Neural cell (in vitro differentiated cells): ENCODE measurements at regions not wholly inside any gene's neighbourhood (a gene's known extent, or its start where the extent isn't known, plus 50 kb on each side); places are given as distances from the start of the nearest gene placed in this dataset.

ENCODE experiments used
- EP300 ChIP-seq: fragments of 450-650 bp; conservative IDR thresholded peaks from 2 replicates; pipeline ENCODE4 v1.6.1; 2014; ENCODE audit warnings: antibody characterized with exemption, mild to moderate bottlenecking, moderate library complexity; ENCODE audit not compliant: poor library complexity, severe bottlenecking
- EZH2 ChIP-seq: fragments of 200-600, 300-800 bp; shearing (Covaris generic), sonication (generic); IDR thresholded peaks from 2 replicates; pipeline ENCODE4 v1.6.1; 2014; ENCODE audit warnings: antibody characterized with exemption, low read length, borderline replicate concordance, mild to moderate bottlenecking; ENCODE audit not compliant: insufficient read depth, poor library complexity, severe bottlenecking
- POLR2AphosphoS5 ChIP-seq: IDR thresholded peaks from 2 replicates; pipeline ENCODE4 v1.6.1; 2012
- SMC3 ChIP-seq: fragments of 450-650 bp; conservative IDR thresholded peaks from 2 replicates; pipeline ENCODE4 v1.6.1; 2014; ENCODE audit warnings: antibody characterized with exemption, mild to moderate bottlenecking, moderate library complexity; ENCODE audit not compliant: poor library complexity
- TAF1 ChIP-seq: IDR thresholded peaks from 2 replicates; pipeline ENCODE4 v1.6.1; 2012; ENCODE audit warnings: low read depth
- TF ChIP-seq, protein P1 (sequence below): fragments of 450-650 bp; IDR thresholded peaks from 2 replicates; pipeline ENCODE4 v1.5.1; 2014; ENCODE audit warnings: antibody characterized with exemption, mild to moderate bottlenecking, moderate library complexity; ENCODE audit not compliant: poor library complexity, severe bottlenecking

GRCh38 chr20:5481872-5482271 lies 128.9 kb downstream of the GPCPD1 start:
- TF ChIP-seq EZH2 = no peak
- TF ChIP-seq, protein P1, sequence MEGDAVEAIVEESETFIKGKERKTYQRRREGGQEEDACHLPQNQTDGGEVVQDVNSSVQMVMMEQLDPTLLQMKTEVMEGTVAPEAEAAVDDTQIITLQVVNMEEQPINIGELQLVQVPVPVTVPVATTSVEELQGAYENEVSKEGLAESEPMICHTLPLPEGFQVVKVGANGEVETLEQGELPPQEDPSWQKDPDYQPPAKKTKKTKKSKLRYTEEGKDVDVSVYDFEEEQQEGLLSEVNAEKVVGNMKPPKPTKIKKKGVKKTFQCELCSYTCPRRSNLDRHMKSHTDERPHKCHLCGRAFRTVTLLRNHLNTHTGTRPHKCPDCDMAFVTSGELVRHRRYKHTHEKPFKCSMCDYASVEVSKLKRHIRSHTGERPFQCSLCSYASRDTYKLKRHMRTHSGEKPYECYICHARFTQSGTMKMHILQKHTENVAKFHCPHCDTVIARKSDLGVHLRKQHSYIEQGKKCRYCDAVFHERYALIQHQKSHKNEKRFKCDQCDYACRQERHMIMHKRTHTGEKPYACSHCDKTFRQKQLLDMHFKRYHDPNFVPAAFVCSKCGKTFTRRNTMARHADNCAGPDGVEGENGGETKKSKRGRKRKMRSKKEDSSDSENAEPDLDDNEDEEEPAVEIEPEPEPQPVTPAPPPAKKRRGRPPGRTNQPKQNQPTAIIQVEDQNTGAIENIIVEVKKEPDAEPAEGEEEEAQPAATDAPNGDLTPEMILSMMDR = no peak
- TF ChIP-seq POLR2AphosphoS5 = no peak
- no peak for TF ChIP-seq EP300
- TF ChIP-seq SMC3 = no peak
- no peak for TF ChIP-seq TAF1
